Tibial nerve (tissue), 4 donors: ENCODE measurements at regions not wholly inside any gene's neighbourhood (a gene's known extent, or its start where the extent isn't known, plus 50 kb on each side); places are given as distances from the start of the nearest gene placed in this dataset.
"Not testable (repeated sequence)": the region's sequence is repeated elsewhere in the genome, so short reads cannot be mapped to it uniquely, and the experiment has no call there.

Source experiments
- DNase-seq, 2 donors: peaks; one replicate each; pipeline ENCODE4 v3.0.0-alpha.2; 2019; ENCODE audit warnings: low spot score in 2 of 2
- H3K27ac ChIP-seq, 4 donors: fragments of 200-600 bp; sonication (generic) in 3 of 4; one replicate each; pipeline ENCODE4 v1.5.1; 2017 to 2019; ENCODE audit warnings: mild to moderate bottlenecking in 1 of 4
- H3K27me3 ChIP-seq, 2 donors: fragments of 200-600 bp; sonication (generic) in 1 of 2; one replicate each; pipeline versions ENCODE4 v1.5.1 to v1.6.0; 2017 to 2019
- H3K36me3 ChIP-seq, 3 donors: fragments of 200-600 bp; sonication (generic); one replicate each; pipeline ENCODE4 v1.5.1; 2018 to 2019
- H3K4me1 ChIP-seq, 4 donors: fragments of 200-600 bp; sonication (generic) in 3 of 4; one replicate each; pipeline ENCODE4 v1.5.1; 2017 to 2019
- H3K4me3 ChIP-seq, 4 donors: fragments of 200-600 bp; sonication (generic) in 3 of 4; one replicate each; pipeline ENCODE4 v1.5.1; 2017 to 2019; ENCODE audit warnings: mild to moderate bottlenecking in 1 of 4, moderate library complexity in 1 of 4
- H3K9me3 ChIP-seq, 4 donors: fragments of 200-600 bp; sonication (generic) in 3 of 4; one replicate each; pipeline ENCODE4 v1.5.1; 2017 to 2019
- EP300 ChIP-seq, 2 donors: sonication (generic); formaldehyde crosslinking; IDR thresholded peaks; one replicate each; pipeline ENCODE4 v1.6.1; 2017; ENCODE audit warnings: antibody characterized with exemption in 2 of 2, mild to moderate bottlenecking in 1 of 2
- POLR2A ChIP-seq, 2 donors: fragments of 450-650 bp; IDR thresholded peaks; one replicate each; pipeline ENCODE4 v1.6.1; 2017; ENCODE audit warnings: antibody characterized with exemption in 2 of 2, mild to moderate bottlenecking in 2 of 2, moderate library complexity in 2 of 2
- WGBS, 2 donors: methylation state at CpG; one replicate each; pipeline ENCODE4 v1.1.5; 2018; 5-methylcytosine and 5-hydroxymethylcytosine counted together
- TF ChIP-seq, protein P1 (sequence below), 5 experiments: fragments of 200-600 bp in 3 of 5; fragments of 450-650 bp in 2 of 5; sonication (generic) in 3 of 5; IDR thresholded peaks; one replicate each; pipeline ENCODE4 v1.5.1; 2016 to 2019; ENCODE audit warnings: antibody characterized with exemption in 5 of 5, mild to moderate bottlenecking in 3 of 5, moderate library complexity in 2 of 5

- no peak for DNase-seq
- Histone ChIP-seq H3K4me3 (no peak overlapping the region), H3K4me1 (no peaks in the 10 kb centered on the region), H3K36me3 (no peaks in the 10 kb centered on the region), H3K9me3 (no peaks in the 10 kb centered on the region), H3K27me3 (no peaks in the 10 kb centered on the region), H3K27ac (no peak overlapping the region)
- 44 to 47% methylated on average over 3 of the region's 3 CpGs for WGBS, 2 donors
- TF ChIP-seq EP300 (IDR thresholded peaks at IDR 0.05) (no peak), POLR2A (IDR thresholded peaks at IDR 0.05) (no peak)
- TF ChIP-seq, protein P1, sequence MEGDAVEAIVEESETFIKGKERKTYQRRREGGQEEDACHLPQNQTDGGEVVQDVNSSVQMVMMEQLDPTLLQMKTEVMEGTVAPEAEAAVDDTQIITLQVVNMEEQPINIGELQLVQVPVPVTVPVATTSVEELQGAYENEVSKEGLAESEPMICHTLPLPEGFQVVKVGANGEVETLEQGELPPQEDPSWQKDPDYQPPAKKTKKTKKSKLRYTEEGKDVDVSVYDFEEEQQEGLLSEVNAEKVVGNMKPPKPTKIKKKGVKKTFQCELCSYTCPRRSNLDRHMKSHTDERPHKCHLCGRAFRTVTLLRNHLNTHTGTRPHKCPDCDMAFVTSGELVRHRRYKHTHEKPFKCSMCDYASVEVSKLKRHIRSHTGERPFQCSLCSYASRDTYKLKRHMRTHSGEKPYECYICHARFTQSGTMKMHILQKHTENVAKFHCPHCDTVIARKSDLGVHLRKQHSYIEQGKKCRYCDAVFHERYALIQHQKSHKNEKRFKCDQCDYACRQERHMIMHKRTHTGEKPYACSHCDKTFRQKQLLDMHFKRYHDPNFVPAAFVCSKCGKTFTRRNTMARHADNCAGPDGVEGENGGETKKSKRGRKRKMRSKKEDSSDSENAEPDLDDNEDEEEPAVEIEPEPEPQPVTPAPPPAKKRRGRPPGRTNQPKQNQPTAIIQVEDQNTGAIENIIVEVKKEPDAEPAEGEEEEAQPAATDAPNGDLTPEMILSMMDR (IDR thresholded peaks at IDR 0.05) = no peak
Observed at GRCh38 chr6:80489911-80490635, 383.6 kb downstream of the BCKDHB start.

DNA sequence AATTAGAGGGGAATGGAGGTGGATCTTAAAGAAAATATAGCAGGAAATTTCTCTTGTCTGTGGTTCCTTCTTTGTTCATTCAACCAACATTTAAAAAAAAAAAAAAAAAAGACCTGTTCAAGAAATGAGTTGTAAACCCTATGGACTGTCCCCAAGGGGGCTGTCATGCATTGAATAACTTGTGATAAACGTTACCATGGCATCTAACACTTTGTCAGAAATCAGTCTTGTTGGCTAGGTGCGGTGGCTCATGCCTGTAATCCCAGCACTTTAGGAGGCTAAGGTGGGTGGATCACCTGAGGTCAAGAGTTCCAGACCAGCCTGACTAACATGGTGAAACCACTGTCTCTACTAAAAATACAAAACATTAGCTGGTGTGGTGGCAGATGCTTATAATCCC is 381.7 kb downstream of the BCKDHB start:
- H3K9me3 ChIP-seq = no peaks in the 10 kb centered on the region
- no peak overlapping the region for H3K4me3 ChIP-seq
- TF ChIP-seq, protein P1 (IDR thresholded peaks at IDR 0.05) = no peak
- TF ChIP-seq EP300 (IDR thresholded peaks at IDR 0.05) (no peak), POLR2A (IDR thresholded peaks at IDR 0.05) (no peak)
- H3K27ac ChIP-seq = no peak overlapping the region
- no peak for DNase-seq
- H3K4me1 ChIP-seq = no peaks in the 10 kb centered on the region
- no peaks in the 10 kb centered on the region for H3K36me3 ChIP-seq
- H3K27me3 ChIP-seq = no peaks in the 10 kb centered on the region
- WGBS, 2 donors = 64 to 77% methylated on average over 2 of the region's 2 CpGs

DNA sequence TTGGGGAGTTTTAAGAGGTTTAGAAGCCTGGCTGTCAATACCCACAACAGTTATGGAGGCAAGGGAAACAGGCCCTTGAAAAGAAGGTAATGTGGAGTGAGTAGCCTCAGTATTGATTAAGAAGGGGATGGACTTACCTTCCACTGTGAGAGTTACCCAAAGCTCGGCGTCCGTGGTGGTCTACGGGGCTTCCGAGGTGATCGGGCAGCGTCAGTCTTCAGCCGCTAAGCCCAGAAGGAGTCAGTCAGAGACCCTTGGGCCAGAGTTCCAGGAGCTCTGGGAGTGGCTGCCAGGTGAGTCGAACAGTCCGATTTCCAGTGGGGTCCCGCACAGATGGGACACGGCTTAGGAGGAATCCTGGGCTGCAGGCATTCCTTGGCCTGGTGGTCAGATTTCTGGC is 379.0 kb downstream of the BCKDHB start:
- not testable (repeated sequence) for H3K4me1 ChIP-seq, H3K4me3 ChIP-seq, H3K9me3 ChIP-seq, H3K36me3 ChIP-seq, DNase-seq, H3K27me3 ChIP-seq, H3K27ac ChIP-seq
- WGBS, 2 donors = 94 to 98% methylated on average over 10 to 12 of the region's 12 CpGs

- Histone ChIP-seq H3K4me1 (peaks cover 0 to 14% (median 0%) of the 10 kb centered on the region in 4 donors), H3K4me3 (no peak overlapping the region), H3K27ac (no peak overlapping the region), H3K9me3 (no peaks in the 10 kb centered on the region), H3K27me3 (no peaks in the 10 kb centered on the region), H3K36me3 (no peaks in the 10 kb centered on the region)
- DNase-seq = no peak
- TF ChIP-seq, protein P1 (IDR thresholded peaks at IDR 0.05) = no peak
- TF ChIP-seq EP300 (IDR thresholded peaks at IDR 0.05) (no peak), POLR2A (IDR thresholded peaks at IDR 0.05) (no peak)
- 83% methylated on average over 3 of the region's 3 CpGs for WGBS, 2 donors
Observed at GRCh38 chr6:80482056-80482455, 375.6 kb downstream of the BCKDHB start.

GRCh38 chr6:80480421-80481157 is 374.1 kb downstream of the BCKDHB start:
- Histone ChIP-seq H3K4me1 (peaks cover 0 to 14% (median 0%) of the 10 kb centered on the region in 4 donors), H3K9me3 (no peaks in the 10 kb centered on the region), H3K4me3 (no peak overlapping the region), H3K27me3 (no peaks in the 10 kb centered on the region), H3K27ac (no peak overlapping the region), H3K36me3 (no peaks in the 10 kb centered on the region)
- no peak for DNase-seq
- TF ChIP-seq, protein P1 (IDR thresholded peaks at IDR 0.05) = no peak
- no peak for TF ChIP-seq POLR2A (IDR thresholded peaks at IDR 0.05)
- no peak for TF ChIP-seq EP300 (IDR thresholded peaks at IDR 0.05)
